SHP77 (cell line): ENCODE measurements at regions not wholly inside any gene's neighbourhood (a gene's known extent, or its start where the extent isn't known, plus 50 kb on each side); places are given as distances from the start of the nearest gene placed in this dataset.

Experiments
- DNase-seq, 2 experiments: peaks; one replicate each; lab custom pipeline; 2025; lab: John Stamatoyannopoulos, UW

DNA sequence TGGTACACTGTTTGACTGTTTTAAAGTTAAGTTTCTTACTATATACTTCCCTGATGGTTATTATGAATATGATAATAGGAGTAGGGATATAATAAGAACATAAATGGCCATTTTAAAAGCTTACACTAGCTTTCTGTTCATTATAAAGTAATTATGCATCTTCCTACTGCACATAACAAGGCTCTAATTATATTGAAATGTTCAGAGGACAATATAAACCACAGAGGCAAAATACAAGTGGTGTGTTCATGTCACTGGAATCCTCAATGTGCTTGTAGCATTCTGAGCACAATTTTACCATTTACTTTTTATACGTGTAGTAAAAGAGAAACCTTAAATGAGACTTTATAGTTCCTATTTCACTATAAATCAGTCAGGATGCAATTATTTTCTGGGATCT lies 268.3 kb downstream of the TMA16 start:
- no peak for DNase-seq

DNA sequence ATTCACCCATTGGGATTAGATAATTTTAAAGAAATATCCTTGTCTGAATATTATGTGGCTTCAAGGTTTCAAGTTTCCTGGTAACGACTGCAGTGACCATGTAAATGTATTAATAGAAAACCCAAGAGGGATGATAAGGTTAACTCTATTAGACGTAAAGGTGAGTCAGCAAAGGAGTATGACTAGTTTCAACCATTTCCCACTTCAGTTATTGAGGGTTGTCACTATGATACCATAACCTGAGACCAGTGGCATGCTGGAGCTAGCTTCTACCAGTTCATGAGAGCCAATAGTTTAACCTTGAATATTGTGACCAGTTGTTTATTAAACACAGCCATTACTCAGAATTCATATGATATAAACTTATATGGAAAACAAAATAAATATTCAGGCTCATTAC lies 270.1 kb downstream of the TMA16 start:
- DNase-seq, result no peak

DNA sequence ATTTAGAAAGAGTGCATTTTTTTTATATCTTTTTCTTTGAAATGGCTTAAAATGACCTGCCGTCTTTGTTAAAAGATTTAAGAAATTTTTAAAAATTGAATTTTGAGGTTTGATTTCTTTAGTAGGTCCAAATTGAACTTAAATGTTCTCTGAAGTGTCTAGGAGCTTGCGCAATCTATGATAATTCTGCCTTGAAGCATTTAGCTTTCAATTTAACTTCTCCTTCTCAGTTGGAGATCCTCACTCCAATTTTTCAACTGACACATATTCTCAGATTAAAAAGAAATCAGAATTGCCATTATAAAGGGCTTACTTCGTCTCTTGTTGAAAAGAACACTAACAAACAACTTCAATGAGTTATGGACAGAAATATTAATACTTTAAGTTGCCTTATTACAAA lies 273.5 kb downstream of the TMA16 start:
- no peak for DNase-seq

DNA sequence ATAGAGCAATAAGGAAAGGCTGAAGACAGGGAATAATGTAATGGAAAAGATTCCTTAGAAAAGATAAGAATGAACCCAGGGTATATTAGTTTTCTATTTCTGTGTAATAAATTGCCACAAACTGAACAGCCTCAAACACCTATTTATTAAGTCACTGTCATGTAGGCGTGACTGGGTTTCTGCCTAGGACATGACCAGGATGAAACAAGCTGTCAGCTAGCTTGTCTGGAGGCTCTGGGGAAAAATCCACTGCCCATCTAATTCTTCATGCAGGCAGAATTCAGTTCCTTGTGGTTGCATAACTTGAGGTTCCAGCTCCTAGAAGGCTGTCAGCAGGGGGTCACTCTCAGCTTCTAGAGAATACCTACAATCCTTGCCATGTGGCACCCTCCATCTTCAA lies 277.7 kb downstream of the TMA16 start:
- DNase-seq, result no peak

DNA sequence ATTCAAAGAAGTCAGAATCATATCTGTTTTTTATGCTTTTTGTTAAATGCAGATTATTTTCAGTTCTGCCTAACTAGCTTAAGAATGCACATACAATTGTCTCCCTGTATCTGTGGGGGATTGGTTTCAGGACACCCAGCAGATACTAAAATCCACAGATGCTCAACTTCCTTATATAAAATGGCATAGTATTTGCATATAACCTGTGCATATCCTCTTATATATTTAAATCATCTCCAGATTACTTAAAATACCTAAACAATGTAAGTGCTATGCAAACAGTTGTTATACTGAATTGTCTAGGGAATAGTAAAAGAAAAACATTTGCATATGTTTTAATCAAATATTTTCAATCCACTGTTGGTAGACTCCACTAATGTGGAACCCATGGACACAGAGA lies 279.4 kb downstream of the TMA16 start:
- no peak for DNase-seq

DNA sequence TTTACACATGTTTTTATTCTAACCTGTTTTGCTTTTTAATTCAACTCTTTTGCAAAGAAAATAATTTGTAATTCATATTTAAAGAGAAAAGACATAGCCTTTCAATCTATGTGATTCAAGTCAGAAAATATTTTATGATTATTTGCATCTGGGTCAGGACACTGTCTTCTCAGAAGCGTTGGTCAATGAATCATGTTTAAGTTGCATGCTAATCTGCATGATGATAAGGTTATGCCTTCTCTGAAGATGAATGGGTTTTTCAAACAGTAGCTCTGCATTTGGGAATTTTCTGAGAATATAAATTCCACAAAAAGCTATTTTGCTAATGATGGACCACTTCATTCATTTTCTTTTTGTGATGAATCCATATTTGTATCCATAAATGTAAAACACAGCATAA lies 282.5 kb downstream of the TMA16 start:
- DNase-seq, result no peak

DNA sequence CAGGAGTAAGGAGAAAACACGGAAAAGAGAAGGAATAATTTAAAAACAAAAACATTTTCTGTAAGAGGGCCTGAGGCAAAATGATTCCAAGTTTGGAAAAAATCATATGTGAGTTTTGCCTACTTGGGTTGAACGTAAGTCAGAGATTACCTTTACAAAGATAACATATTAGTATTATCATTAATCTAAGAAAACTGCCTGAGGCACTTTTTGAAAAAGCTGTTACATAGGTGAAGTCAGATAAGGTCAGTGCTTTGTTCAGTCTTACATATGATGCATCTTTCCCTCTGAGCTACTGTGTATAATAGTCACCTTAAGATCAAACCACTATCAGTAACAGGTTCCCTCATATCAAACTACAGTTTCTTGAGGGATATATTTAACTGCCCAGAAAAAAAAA lies 287.2 kb downstream of the TMA16 start:
- DNase-seq, result no peak

DNA sequence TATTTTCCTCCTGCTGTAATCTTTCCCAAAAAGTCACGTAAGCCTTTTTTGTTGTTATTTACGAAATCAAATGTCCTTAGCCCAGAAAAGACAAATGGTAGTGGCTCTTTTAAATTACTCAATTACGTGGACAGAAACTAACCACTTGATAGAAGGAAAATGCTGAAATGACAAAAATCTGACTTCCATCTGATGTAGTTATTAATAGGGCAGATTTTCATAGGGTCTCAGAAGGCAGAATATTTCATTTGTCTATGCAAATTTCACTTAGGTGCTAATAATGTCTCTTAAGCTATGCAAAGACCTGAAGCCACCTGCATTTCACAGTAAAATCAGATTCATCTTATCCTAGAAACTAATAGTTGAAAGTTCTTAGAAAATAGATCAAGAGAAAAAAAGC lies 295.7 kb downstream of the TMA16 start:
- no peak for DNase-seq

DNA sequence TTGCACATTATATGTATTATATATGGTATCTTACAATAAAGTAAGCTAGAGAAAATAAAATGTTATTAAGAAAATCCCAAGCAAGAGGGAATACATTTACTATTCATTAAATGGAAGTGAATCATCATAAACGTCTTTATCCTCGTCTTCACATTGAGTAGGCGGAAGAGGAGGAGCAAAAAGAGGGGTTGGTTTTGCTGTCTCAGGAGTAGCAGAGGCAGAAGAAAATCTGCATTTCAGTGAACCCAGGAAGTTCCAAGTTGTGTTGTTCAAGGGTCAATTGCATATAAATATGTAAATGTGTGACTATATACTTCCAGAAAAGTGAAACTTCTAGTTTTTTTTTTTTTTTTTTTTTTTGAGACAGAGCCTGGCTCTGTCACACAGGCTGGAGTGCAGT lies 301.4 kb downstream of the TMA16 start:
- no peak for DNase-seq

DNA sequence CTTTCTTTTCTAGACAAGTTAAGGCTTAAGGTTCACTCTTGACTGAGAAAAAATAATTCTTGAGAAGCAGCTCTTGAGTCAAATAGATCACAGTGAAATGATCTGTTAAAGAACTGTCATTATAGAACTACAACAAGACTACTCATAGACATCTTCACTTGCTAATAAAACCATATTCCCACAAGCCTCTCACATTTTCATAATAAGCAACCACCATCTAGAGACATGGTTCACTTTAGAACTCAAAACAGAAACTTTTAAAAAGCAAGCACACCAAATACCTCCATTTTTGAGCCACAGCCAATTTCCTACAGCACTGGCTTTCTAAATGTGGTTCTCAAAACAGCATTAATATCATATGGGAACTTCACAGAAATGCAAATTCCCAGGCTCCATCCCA lies 309.5 kb downstream of the TMA16 start:
- no peak for DNase-seq

DNA sequence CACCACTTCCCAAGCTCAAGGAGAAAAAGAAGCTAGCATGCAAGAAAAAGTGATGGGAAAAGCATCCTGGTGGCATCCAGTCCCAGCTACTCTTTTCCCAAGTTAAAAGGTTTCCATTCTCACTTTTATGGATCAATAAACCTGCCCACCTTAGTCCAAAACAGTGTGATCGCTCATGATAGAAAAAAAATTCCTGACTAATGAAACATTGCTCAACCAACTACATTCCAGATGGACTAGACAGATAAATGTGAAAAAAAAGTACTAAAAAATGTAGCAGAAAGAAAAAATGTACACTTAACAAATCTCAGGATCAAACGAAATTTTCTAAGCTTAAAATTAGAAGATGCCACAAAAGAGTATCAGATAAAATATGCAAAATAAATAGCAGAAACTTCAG lies 312.2 kb downstream of the TMA16 start:
- DNase-seq, result no peak

DNA sequence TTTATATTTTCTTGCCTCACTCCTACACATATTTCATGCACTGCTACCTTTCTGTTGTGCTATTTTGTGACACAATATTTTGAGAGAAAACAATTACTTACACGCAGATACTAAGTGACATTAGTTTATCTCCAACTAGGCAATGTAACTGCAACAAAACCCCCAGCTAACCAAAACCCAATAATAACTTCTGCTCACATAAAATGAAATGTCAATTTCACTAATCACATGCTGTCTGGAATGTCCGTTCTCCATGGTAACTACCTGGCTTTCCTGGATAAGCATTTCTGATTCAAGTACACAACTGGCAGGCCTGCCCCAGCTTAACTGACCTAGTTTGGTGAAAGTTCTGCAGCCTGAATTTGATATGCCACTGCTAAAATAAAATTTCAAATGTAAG lies 313.5 kb downstream of the TMA16 start:
- DNase-seq, result no peak

DNA sequence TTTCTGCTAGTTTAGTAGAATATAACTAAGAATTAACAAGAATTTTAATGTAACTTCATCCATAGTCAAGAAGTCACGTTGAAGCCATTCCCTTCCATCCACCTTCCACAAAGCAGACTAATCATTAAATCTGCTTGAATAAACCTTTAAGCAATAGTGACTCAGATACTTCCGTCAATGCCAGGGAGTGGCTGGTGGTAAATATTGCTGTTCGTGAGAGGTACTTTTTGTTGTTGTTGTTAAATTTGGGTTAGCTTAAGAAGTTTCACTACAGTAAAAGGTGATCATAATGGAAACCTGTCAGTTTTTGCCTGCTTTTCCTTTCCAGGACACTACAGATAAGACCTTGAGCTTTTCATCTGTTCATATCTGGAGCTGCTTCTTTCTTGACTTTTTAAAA lies 316.3 kb downstream of the TMA16 start:
- DNase-seq, result no peak

DNA sequence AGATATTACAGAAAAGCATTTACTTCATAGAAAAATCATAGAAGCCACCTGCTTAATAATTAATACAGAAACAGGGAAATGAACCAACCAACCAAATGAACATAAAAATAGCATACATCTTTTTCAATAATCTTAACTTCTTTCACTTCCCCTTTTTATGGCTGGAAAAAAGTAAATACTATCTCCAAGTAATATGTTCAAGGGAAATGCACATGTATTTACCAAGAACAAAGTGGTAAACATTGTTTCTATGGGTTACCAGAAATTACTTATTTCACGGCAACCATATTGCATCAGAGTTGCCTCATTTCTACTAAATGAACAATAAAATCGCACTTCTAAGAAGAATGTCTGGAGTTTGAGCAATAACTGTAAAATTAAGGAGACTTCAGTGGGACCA lies 321.3 kb downstream of the TMA16 start:
- DNase-seq, result no peak

DNA sequence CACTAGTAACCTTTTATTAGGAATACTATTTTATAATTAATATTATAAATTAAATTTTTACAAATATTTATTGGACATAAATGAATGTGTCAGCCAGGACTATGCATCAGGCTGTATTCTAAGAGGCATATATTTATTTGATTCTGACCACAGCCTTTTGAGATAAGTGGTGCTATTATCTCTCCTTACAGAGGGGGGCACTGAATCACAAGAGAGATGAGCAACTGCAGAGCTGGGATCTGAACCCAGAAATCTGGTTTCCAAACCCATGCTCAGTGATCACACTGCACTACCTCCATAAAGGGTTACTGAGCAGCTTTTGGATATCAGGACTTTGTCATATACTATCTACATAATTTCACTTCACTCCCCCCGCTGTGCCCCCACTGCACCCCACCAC lies 322.0 kb downstream of the TMA16 start:
- DNase-seq, result no peak

DNA sequence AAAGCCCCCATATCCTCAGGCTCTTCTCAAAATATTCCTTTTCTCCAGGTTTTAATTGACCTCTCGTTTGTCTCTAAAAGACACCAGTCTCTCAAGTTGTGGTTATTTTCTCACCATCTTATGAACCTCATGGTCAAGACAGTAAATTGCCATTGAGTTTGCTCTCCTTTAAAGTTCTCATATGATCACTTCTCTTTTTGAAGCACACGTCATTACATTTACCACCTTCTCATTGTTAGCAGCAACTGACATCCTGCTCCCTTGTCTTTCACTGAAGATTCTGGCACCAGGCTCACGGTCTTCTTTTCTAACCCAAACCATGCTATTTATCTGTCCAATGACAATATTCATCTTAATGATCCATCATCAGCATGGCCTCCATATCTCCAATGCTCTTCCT lies 324.2 kb downstream of the TMA16 start:
- no peak for DNase-seq

DNA sequence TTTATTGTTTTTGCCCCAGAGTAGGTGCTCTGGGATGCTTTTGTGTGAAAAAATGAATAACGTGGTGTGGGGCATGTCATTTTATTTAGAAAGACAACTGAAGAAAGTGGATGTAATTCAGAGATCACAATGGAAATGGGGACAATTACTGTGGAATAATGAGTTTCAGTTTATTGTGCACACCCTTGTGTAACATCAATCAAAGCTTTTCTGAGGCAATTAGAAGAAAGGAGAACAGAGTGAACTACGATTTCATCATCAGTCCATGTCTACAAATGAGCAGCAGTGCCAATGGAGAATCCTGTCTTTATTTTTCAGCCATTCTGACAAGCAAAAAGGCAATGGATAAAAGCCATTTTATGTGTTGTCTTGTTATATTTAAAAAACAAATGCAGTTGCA lies 339.2 kb downstream of the TMA16 start:
- DNase-seq, result no peak

DNA sequence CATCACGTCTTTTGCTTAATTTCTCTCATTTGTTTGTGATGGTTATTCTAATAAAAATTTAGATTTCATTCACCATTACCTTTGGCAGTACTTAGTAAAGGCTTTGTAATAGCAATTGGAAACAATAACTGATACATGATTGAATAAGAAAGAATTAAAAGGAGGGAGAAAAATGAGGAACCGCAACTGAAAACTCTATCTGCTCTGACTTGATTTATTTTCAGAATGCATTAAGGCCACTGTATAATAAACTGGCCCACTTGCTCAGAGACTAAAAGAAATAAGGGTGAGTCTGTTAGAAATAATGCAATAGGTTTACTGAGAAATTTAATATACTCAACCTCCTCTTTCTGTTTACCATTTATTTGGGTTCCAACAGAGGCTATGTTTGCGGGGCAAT lies 351.5 kb downstream of the TMA16 start:
- DNase-seq, result no peak

DNA sequence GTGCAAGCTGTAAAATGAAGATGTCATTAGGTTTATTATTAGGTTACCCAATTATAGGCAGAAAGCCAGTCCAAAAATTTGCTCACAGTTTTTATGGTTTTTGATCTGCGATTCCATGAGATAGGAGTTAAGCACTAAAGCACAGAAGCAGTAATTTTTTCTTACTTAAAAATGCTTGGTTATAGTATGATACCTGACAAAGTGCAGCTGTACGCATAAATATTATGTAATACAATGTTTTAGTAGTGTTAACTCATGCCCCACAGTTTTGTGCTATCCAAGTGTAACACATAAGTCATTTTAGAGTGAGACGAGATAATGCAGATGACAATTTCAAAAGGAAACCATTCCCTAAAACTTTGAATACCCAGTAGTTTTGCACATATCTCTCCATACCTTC lies 357.8 kb downstream of the TMA16 start:
- DNase-seq, result no peak

DNA sequence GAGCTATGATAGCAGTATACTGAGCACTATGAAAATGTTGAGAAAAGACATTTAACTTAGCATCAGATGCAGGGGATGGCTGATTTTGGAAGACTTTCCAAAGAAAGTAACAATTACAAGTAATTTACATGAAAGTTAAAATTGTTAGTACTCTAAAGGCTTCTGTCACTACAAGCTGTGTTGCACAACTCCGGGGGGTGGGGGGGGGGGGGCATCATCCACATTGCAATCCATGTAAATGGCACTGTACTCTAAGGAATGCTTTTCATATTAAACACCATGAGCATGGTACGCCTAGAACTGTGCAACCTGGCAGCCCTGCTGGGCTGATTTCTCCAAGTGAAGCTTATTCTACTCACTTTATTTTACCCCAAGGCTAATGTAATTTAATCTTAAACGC lies 363.4 kb downstream of the TMA16 start:
- DNase-seq, result no peak

DNA sequence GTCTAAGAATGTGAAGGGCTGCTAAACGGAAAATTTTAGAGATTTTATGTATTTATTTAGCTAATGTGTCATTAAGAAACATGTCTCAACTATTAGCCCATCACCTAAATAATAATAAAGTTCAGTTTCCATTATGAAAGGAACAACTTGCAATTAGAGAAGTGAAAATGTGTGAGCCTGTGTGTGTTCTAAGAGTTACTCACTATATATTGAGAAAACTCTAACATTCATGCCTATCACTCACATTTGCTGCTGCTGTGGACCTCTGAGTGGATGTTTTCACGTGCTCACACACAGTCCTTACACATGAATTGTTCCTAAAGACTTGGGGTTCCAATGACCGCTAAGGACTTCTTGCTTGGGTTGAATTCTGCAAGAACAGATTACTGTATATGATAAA lies 364.0 kb downstream of the TMA16 start:
- no peak for DNase-seq

DNA sequence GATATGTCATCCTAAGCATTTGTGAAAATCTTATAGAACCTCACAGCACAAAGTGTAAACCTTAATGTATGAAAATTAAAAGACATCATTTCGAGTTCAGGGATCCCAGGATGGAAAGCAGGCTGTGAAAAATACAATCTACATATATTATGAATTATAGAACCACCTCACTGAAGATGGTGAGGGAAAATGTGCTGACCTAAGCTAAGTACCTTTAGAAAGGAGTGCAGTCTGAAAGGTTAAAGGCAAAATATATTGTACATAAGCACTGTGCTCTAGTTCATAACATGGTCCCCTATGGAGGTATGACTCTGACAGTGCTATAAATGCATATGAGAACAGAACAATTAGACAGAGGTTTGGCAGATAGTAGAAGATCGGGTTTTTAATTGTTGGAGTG lies 368.6 kb downstream of the TMA16 start:
- DNase-seq, result no peak

DNA sequence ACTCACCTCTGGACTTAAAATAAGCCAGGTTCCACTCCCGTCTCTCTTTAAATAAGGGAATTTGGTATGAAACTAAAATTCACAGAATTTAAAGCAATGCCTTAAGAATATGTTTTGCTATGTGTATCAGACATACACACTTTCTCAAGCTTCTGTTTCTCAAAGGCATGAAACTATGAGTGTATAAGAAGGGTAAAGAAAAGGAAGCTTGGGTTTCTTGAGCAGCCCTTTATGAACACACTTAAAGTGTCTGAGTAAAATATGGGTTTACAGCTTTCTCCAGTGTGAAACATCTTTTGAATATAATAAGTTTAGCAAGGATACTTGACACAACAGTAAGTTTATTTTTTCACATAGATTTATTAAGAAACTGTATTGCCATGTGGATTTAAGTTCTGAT lies 370.5 kb downstream of the TMA16 start:
- DNase-seq, result no peak

DNA sequence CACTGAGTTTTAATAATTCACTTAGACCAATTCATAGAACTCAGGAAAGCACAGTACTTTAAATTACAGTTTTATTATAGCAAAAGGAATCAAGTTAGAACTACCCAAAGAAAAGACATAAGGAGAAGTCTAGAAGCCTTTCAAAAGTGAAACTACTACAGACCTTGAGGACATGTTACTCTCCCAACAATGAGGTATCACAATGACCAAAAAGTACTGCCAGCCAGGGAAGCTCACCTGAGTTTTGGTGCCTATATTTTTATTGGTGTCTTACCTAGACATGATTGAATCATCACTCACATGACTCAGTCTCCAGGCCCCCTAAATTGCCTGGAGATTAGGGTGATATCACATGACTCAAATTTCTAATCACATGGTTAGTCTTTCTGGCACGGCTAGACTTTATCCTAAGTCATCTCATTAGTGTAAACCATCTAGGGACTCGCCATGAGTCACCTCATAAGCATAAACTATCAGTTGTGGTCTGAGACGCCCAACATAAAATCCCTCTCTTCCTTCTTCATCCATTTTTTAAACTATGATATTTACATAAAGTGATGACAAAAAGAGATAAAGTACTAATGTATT lies 372.3 kb downstream of the TMA16 start:
- no peak for DNase-seq

DNA sequence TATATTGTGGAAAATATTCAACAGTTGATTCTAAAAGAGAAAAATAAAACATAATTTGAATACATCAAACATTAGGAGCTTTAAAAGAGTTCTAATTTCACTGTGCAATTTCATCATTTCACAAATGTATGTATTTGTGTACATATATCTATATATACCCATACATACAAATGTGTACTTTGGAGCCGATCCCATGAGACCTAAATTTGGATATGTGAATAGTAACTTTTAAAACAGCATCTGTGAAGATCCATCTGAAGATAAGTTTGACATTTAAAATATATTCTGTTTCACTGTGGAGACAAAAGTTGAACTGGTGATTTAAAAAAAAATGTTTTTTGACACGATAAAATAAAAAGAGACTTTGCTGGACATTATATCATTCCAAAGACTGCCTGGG lies 374.0 kb downstream of the TMA16 start:
- no peak for DNase-seq
